HG02588 (cell line): ENCODE measurements at regions not wholly inside any gene's neighbourhood (a gene's known extent, or its start where the extent isn't known, plus 50 kb on each side); places are given as distances from the start of the nearest gene placed in this dataset.

Experiments
- ATAC-seq: cut with Tn5 transposase; IDR thresholded peaks from one replicate; pipeline ENCODE4 v1.9.1; 2021; ENCODE audit warnings: mild to moderate bottlenecking, moderate library complexity; ENCODE audit not compliant: unreplicated experiment

DNA sequence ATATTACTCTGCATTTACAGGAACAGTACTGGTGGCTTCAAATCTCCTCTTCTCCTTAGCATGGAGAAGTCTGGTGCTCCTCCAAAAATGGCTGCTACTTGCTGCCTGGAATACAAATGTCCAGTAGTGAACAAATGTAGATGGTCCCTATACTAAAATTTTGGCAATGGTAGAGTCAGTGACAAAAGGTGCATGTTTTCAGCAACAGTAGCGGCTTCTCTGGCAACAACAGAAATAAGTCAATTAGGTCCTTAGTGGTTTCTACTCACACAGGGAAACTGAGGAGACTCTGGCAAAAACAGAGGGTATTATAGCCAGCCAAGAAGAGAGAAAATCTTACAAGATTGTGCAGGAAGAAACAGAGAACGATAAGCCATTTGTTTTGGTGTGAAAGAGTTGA is 1368.4 kb upstream of the ADGRL3 start:
- no peak for ATAC-seq

DNA sequence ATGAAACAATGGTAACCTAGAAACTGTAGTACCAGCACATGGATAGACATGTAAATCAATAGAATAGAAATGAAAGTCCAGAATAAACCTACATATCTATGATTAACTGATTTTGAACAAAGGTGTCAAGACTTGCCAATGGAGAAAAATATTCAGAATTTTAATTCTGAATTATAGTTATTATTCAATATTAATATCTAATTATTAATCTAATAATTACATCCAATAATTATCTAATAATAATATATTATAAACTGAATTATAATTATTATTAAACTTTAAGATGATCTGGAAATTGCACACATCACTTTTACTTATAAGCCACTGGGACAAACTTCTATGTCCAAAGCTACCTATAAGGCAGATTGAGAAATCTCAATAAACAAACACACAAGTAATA is 1365.2 kb upstream of the ADGRL3 start:
- ATAC-seq = no peak

DNA sequence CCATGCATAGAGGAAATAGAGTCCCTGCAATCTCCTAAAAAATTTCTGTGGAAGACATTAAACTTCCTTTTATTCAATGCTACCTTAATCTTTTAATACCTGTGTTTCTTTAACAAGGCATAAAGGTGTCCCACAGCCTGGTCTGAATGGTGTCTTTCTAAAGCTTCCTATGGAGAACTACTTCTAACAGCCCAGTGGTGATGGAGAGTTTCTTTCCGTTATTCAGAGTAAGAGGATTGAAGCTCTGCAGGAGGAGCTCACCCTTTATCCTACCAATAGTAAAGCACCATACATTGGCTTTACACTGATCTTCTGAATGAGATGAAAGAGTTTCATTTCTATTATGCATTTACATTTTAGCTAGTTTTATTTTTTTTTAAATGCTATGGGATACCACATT is 1362.4 kb upstream of the ADGRL3 start:
- no peak for ATAC-seq

DNA sequence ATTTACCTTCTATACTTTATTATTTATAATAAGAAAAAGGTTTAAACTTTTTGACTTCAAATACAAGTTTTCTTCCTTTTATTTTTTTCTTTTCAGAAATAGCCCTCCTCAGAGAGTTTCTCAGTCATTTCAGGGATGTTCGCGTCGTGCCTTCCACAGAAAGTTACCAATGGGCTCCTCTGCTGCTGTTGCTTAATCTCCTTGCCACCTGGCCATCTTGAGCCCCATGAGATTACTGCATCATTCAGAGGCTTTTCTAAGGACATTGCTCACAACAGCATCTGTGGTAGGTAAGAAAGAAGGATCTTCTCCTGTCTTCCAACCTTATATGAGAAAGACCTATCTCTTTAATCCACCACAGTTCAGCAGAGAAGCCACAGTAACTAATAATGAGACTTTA is 1361.9 kb upstream of the ADGRL3 start:
- ATAC-seq = no peak

DNA sequence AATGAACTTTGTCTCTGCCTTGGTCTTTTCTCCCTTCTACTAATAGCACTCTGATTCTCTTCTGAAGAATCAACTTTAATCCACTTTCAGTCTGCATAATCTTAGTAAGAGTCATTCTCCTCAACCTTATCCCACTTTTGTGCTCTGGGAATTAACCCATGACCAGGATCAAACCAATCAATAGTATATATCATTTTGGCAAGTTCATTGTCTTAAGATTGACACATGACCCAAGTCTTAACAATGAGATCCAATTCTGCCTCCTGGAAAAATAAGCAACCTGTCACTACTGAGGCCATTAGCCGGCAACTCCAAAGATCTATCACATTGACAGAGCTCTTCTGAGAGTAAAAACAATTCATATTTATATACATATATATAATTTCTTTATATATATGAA is 1358.4 kb upstream of the ADGRL3 start:
- ATAC-seq = no peak

DNA sequence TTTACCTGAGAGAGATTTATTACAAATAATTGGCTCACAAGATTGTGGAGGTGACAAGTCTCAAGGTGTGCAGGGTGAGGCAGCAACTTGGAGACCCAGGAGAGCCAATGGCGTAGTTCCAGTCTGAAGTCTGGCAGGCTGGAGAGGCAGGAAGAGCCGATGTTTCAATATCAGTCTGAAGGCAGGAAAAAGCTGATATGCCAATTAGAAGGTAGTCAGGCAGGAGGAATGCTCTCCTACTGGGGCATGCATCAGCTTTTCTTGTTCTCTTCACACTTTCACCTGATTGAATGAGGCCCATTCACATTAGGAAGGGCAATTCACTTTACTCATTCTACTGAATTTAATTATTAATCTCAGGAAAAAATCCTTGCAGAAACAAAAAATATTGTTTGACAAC is 1351.7 kb upstream of the ADGRL3 start:
- ATAC-seq = no peak

DNA sequence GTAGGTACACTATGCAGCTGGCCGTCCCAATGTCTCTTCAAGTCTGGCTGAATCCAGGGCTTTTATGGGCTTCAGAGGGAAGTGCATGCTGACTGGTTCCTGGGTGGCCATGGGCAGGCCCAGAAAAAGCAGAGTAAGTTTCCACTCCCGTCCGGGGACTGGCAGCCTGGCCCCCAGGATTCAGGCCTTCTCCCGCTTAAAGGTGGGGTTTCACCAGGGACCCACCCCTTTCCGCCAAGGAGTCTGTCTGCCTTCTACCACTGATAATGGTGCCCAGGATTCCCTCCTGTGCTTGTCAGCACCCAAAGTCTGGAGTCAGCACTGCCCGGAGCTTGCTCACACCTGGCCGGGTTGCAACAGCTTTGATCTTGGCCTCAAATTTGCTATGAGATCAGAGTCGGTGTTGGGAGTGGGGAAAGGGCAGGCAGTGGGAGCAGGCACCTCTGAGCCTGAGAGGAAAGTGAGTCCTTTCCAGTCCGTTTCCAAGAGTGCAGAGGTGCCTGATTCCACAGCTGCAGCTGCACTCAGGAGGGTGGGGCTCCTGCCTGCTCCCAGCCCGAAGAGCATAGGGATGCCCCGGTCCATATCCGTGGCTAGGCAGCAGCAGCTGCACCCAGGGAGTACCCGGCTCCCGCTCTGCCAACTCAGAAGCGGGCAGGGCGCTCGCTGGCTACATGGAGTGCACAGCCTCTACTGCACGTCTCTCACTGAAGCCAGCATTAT is 1344.3 kb upstream of the ADGRL3 start:
- ATAC-seq = no peak

DNA sequence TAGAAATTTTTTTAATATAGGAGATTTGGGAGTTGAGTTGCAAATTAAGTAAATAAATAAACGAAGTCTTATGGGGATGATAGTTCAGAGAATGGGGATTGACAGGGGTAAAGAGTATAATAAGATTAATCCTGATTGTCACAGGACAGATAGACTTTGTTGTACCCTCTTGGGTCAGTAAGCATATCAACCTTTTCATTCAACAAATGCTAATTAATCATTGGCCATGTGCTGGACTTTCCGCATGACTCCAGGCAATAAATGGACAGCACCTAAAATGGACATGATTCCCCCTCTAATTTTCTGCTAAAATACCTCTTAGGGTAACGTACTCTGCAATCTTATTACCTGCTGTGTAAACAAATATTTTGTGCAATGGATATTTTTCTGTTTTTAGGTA is 1331.1 kb upstream of the ADGRL3 start:
- no peak for ATAC-seq

DNA sequence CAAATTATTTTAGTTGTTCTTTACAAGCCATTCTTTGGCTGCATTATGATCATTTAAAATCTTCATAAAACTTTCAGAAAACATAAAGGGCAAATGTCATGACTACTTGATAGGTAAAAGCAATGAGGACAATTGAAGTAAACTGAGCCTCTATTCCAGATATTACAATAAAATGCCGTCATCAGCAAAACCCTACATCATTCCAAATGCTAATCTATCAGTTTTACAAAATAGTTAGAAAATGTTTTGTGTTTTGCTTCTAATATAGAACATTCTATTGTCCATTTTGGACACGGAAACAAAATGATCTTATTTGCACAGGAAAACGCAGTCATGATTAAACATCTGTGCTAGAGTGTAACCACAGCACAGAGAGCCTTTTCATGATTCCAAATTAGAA is 1330.6 kb upstream of the ADGRL3 start:
- no peak for ATAC-seq

DNA sequence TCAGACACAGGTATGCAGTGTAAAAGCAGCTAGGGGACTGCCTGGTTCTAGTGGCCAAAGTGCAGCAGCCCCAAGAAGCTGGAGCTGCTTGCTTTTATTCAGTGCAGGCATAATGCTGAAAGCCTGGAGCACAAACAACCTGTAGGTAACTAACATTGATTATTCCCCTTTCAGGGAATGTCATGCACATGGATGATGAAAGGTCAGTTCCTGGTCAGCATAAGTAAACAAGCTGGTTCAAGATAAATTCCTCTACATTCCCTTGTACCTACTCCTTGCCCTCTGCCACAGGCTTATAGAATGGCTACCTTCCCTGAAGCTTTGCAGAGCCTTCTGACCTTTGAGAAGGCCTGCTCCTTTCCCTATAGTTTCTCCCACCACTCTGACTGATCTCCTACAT is 1318.5 kb upstream of the ADGRL3 start:
- ATAC-seq = no peak

DNA sequence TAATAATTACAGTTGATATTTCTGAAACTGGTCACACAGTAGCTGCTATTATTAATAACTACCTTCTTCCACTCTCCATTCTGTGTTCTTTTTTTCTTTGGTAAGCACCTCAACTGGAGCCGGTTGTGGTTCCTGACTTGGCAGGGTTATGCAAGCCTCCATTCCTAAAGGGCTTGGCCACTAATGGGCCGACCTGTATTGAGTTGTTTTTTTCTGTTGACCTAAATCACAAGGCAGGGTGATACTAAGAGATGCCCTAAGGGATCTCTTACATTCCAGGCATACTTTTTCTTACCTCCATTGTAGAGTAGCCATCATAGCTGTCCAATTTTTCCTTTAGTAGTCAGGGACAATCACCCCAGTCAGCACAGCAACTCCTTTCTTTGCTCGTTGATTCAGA is 1295.8 kb upstream of the ADGRL3 start:
- no peak for ATAC-seq

DNA sequence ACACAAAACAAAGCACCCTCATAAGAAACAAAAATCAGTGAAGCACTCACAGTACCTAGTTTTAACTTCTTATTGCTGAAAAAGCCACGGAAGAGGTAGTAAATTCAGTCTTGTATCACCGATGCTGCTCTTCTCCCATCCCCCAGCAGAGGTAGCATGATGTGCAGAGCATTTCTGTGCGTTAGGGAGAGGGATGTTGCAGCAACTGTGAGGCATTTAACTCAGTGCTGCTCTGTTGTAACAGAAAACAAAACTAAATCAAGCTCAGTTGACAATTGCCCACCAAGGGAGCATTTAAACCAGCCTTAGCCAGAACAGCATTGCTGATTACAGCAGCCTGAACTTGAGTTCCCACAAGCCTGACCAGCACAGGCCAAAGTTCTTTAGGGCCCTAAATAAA is 1279.7 kb upstream of the ADGRL3 start:
- ATAC-seq = no peak

DNA sequence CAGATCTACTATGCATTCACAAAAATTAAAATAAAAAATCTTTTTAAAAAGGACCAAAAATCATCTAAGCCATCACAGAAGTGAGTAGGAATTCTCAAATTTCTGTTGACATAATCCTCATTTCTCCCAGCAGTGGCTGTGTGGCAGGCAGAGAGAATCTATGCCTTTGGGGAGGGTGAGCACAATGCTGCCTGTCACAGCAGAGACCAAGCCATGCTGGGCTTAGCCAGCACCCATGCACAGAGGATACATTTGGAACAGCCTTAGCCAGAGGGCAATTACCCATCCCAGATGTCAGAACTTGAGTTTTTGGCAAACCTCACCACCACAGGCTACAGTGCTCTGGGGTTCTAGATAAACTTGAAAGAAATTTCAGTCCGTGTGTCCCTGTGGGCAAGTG is 1274.8 kb upstream of the ADGRL3 start:
- ATAC-seq = no peak

DNA sequence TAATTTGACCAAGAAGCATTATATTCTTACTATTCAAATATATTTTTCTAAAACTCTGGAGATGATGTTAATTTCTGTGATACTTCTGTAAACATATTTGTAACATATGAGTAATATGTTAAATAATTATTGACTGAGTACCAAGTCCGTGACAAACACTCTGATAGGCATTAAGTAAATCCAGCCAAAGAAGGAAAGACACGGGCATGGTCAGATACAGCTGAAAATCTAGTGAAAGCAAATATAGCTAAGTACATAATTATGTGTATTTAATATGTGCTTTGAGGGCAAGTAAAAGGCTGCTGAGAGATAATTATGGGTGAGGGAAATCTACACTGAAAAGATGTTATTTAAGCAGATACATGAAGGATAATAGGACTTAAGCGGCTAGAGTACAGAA is 1263.6 kb upstream of the ADGRL3 start:
- no peak for ATAC-seq

DNA sequence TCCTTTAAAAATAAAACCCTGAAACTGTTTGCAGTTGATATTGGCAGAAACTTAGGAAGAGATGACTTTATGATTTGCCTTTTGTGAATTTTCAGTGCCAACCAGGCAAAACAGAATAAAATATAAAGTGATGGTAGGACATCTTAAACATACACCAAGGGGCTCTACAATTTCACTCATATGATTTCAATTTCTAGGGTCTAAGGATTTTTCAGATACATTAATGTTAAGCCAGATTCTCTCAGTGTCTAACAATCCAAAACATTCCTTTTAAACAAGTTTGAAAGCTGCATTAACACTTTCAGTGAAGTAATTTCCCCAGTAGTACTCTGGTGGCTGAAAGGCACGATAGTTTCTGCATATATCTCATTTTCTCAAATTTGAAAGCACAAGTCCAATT is 1262.0 kb upstream of the ADGRL3 start:
- no peak for ATAC-seq

DNA sequence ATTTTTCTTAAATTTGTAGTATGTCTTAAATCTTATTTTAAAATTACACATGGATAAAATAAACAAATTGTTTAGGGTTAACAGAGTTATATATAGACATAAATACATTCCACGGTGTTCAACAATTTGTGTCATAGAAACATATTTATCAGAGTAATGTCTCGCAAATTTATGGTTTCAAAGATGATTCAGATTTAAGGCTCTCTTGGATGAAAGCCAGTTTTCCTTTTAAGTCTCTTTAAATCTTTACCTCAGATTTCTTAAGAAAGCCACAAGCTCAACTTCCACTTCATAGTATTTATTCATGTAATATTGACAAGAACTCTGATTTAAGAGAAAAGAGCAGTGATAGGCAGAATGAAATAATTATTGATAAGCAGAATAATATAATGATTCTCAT is 1254.8 kb upstream of the ADGRL3 start:
- ATAC-seq = no peak

DNA sequence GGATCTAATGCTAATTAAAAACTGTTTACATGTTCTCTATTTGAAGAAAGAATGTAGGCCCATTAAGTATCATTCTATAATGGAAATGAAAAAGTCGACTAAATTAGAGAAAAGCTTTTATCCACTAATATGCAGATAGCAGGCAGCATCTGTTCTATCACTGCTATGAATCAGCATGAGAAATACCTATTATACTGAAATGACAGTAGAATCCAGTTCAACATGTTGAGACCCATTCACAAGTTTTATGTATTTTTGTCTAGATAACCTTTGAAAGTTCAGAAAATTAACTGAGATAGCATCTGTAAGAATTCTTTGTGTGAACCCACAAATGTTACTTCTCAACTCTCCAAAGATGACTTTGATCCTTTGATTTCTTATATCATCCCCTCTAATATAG is 1254.4 kb upstream of the ADGRL3 start:
- no peak for ATAC-seq

DNA sequence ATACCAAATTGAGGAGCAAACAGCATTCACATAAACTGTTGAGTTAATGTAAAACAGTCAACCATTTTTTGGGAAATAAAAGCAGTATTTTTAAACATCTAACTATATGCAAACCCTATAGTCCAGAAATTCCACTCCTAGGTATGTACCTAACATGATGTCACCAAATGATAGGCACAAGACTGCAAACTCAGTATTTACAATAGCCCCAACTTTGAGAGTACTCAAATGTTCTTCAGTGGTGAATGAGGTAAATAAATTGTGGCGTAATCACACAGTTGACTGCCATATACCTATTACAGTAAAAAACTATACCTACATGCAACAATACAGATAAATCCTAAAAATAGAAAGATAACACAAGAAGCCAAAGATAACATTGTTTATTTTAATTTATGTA is 1243.8 kb upstream of the ADGRL3 start:
- no peak for ATAC-seq

DNA sequence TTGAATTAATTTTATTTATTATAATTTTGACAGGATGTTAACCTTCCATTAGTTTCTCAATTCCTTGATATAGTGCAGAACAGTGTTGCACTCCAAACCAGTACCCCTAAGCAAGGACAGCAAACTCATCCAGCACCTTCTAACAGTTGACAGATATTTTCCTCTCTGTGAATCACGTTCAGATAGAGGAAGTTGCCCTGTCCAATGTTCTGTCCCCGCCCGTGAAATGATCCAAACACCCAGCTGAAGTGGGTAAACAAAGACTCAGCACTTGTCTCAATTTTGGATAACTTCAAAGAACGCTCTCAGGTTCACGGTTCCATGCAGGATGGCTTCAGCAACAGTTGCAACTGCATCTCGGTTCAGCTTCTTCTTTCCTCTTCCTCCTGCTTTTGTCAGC is 1240.0 kb upstream of the ADGRL3 start:
- no peak for ATAC-seq

DNA sequence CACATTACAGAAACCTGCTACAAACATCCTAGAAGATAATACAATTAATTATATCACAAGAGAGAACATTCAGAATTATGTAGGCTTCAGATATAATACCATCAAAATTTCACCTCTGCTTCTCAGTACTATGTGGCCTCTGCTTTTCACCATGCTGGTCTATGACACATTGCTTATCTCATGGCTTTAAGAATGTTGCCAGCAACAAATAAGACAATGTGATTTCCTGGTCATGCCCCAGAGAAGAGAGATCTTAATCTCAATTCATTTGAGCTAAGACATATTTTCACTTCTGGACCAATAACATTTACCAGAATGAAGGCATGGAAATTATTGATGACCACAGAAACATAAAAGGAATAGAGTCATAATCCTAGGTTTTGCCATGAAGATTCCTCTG is 1233.4 kb upstream of the ADGRL3 start:
- ATAC-seq = no peak

DNA sequence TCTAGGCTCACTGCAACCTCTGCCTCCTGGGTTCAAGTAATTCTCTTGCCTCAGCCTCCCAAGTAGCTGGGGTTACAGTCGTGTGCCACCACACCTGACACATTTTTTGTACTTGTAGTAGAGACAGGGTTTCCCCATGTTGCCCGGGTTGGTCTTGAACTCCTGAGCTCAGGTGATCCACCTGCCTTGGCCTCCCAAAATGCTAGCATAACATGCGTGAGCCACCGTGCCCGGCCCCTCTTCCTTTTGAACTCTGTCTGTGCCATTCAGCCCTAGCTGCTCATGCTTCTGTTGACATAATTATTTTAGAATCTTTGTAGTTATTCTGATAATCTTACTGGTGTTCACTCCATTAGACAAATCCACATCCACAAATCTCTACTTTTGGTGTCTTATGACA is 1231.3 kb upstream of the ADGRL3 start:
- ATAC-seq = no peak

DNA sequence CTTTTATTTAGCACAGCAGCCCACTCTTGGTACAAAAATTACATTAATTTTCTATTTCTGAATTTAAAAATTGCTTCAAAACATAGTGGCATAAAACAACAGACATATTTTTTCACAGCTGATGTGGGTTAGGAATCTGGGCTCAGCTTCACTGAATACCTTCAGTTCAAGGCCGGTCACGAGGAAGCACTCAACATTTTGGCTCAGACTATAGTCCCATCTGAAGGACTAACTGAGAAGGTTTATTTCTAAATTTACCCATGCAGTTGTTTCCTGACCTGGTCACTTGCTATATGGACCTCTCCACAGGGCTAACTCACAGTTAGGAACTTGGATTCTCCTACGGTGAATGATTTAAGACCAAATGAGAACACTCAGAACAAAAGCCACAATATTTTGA is 1230.2 kb upstream of the ADGRL3 start:
- ATAC-seq = no peak

DNA sequence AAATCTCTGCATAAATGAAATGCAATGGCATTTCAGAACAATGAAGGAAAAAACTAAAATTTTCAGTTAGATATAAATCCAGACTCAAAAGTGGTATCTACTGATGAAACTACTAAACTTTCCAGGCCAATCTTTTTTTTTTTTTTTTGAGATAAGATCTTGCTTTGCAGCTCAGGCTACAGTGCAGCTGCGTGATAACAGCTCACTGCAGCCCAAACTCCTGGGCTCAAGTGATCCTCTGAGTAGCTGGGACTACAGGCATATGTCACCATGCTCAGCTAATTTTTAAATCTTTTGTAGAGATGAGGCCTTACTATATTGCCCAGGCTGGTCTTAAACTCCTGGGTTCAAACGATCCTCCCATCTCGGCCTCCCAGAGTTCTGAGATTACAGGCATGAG is 1228.2 kb upstream of the ADGRL3 start:
- no peak for ATAC-seq

DNA sequence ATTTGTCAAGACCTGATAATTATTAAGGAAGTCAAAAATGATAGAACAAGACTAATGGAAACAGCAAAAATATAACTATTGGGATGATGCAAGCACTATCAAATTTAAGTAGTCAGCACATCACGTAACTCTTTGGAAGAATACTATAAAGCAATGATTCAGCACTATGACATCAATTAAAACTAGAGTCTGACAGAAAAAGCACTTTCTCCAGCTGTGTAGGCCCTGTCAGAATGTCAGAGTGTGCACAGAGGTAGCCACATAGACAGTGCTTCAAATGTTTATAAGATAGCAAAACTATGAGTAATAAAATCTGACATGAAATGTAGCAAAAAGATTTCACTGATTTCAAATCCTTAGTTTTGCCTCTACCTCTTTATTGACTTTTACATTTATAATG is 1226.6 kb upstream of the ADGRL3 start:
- ATAC-seq = no peak
